GM23338 (cell line): ENCODE measurements at regions not wholly inside any gene's neighbourhood (a gene's known extent, or its start where the extent isn't known, plus 50 kb on each side); places are given as distances from the start of the nearest gene placed in this dataset.

ENCODE experiments used
- ATAC-seq: fragments of 200-7000 bp; cut with Tn5 transposase; 3 replicates; pipeline ENCODE4 v1.9.1; 2020
- DNase-seq: peaks from one replicate; pipeline ENCODE4 v3.0.0-alpha.2; 2015; ENCODE audit warnings: low spot score
- H2AFZ ChIP-seq: fragments of 200-600 bp; sonication (generic); 2 replicates; pipeline ENCODE4 v1.8.0; 2016; ENCODE audit warnings: antibody characterized with exemption, mild to moderate bottlenecking, moderate library complexity
- H3F3A ChIP-seq: fragments of 200-600 bp; sonication (generic); replicated peaks from 2 replicates; pipeline ENCODE4 v1.8.0; 2017; ENCODE audit warnings: antibody characterized with exemption, mixed run types, low read depth
- H3K27ac ChIP-seq: fragments of 200-600 bp; sonication (generic); 2 replicates; pipeline ENCODE4 v1.6.1; 2016; ENCODE audit warnings: low read depth
- H3K27me3 ChIP-seq: fragments of 200-600 bp; sonication (generic); 2 replicates; pipeline ENCODE4 v1.8.0; 2016; ENCODE audit warnings: mild to moderate bottlenecking, mixed run types, moderate library complexity; ENCODE audit not compliant: insufficient read depth
- H3K36me3 ChIP-seq: fragments of 200-600 bp; sonication (generic); 2 replicates; pipeline ENCODE4 v1.8.0; 2016; ENCODE audit warnings: mild to moderate bottlenecking; ENCODE audit not compliant: insufficient read depth
- H3K4me1 ChIP-seq: fragments of 200-600 bp; sonication (generic); 2 replicates; pipeline ENCODE4 v1.8.0; 2016; ENCODE audit warnings: mild to moderate bottlenecking, moderate library complexity; ENCODE audit not compliant: insufficient read depth
- H3K4me2 ChIP-seq: fragments of 200-600 bp; sonication (generic); 2 replicates; pipeline ENCODE4 v1.7.1; 2017; ENCODE audit warnings: mixed run types
- H3K4me3 ChIP-seq: fragments of 200-600 bp; sonication (generic); 2 replicates; pipeline ENCODE4 v1.6.1; 2016; ENCODE audit warnings: mixed run types
- H3K79me2 ChIP-seq: fragments of 200-600 bp; sonication (generic); replicated peaks from 2 replicates; pipeline ENCODE4 v1.8.0; 2017; ENCODE audit warnings: mild to moderate bottlenecking; ENCODE audit not compliant: insufficient read depth
- H3K9me2 ChIP-seq: fragments of 200-600 bp; sonication (generic); 2 replicates; pipeline ENCODE4 v1.8.0; 2017; ENCODE audit not compliant: insufficient read depth
- H4K20me1 ChIP-seq: fragments of 200-600 bp; sonication (generic); replicated peaks from 2 replicates; pipeline ENCODE4 v1.8.0; 2017; ENCODE audit warnings: mild to moderate bottlenecking; ENCODE audit not compliant: insufficient read depth
- H3K27ac Mint-ChIP-seq: 2 replicates; pipeline ENCODE4 v1.8.0; 2020; ENCODE audit warnings: inconsistent platforms, mild to moderate bottlenecking, moderate library complexity, mixed read lengths
- H3K27me3 Mint-ChIP-seq: 3 replicates; pipeline ENCODE4 v1.8.0; 2022; ENCODE audit warnings: low read depth, mild to moderate bottlenecking, moderate library complexity, mixed read lengths, inconsistent platforms; ENCODE audit not compliant: insufficient read depth, poor library complexity
- H3K36me3 Mint-ChIP-seq: 3 replicates; pipeline ENCODE4 v1.8.0; 2021; ENCODE audit warnings: low read depth, mild to moderate bottlenecking, inconsistent platforms, moderate library complexity, mixed read lengths
- H3K4me1 Mint-ChIP-seq: 3 replicates; pipeline ENCODE4 v1.8.0; 2020; ENCODE audit warnings: mild to moderate bottlenecking, inconsistent platforms, mixed read lengths
- H3K4me3 Mint-ChIP-seq: 3 replicates; pipeline ENCODE4 v1.8.0; 2021; ENCODE audit warnings: moderate library complexity, mild to moderate bottlenecking, inconsistent platforms, mixed read lengths
- H3K9me3 Mint-ChIP-seq: 3 replicates; pipeline ENCODE4 v1.8.0; 2020; ENCODE audit warnings: moderate library complexity, mild to moderate bottlenecking, inconsistent platforms, mixed read lengths
- ETS1 ChIP-seq: IDR thresholded peaks from 2 replicates; pipeline ENCODE4 v1.6.1; 2016; ENCODE audit warnings: antibody characterized with exemption
- EZH2phosphoT487 ChIP-seq: fragments of 200-600 bp; sonication (generic); IDR thresholded peaks from one replicate; pipeline ENCODE4 v1.8.1; 2018; ENCODE audit warnings: antibody characterized with exemption; ENCODE audit not compliant: unreplicated experiment
- JUNB ChIP-seq: IDR thresholded peaks from one replicate; pipeline ENCODE4 v1.6.1; 2016; ENCODE audit warnings: antibody characterized with exemption; ENCODE audit not compliant: unreplicated experiment
- REST ChIP-seq: IDR thresholded peaks from one replicate; pipeline ENCODE4 v1.6.1; 2018; ENCODE audit warnings: antibody characterized with exemption; ENCODE audit not compliant: unreplicated experiment
- ZNF114 ChIP-seq: fragments of 250-450 bp; sonication (Bioruptor Pico); IDR thresholded peaks from 2 replicates; pipeline ENCODE4 v1.5.0; 2020; ENCODE audit warnings: mild to moderate bottlenecking, moderate library complexity
- ZNF462 ChIP-seq: fragments of 250-450 bp; sonication (Bioruptor Pico); IDR thresholded peaks from 2 replicates; pipeline ENCODE4 v1.5.0; 2020; ENCODE audit warnings: mild to moderate bottlenecking, moderate library complexity

- TF ChIP-seq ZNF462 (no peak), EZH2phosphoT487 (no peak), ETS1 (no peak)
Measured at GRCh38 chr3:150072576-150072975, 101.9 kb upstream of the PFN2 start (continued).

- no peaks in the 10 kb centered on the region for H3K36me3 Mint-ChIP-seq
- no peaks in the 10 kb centered on the region for H3F3A ChIP-seq
- 0 out of 2 replicates have a peak, but pooled peaks cover 8% of the 10 kb centered on the region for H3K9me2 ChIP-seq
- no peak overlapping the region for H3K4me3 Mint-ChIP-seq
- no peaks in the 10 kb centered on the region for H3K36me3 ChIP-seq
- no peak overlapping the region for H3K4me3 ChIP-seq
- no peak overlapping the region for H2AFZ ChIP-seq
- H3K4me1 ChIP-seq = no peaks in the 10 kb centered on the region; the same call in 1 of the 2 replicates
- no peaks in the 10 kb centered on the region for H4K20me1 ChIP-seq
- no peaks in the 10 kb centered on the region for H3K79me2 ChIP-seq
- no peak overlapping the region for H3K27ac ChIP-seq
- peaks cover 8% of the 10 kb centered on the region for H3K4me1 Mint-ChIP-seq
- DNase-seq (no peak), ATAC-seq (no peak)
- H3K4me2 ChIP-seq = no peak overlapping the region
- no peak overlapping the region for H3K27ac Mint-ChIP-seq
- H3K27me3 ChIP-seq = no peaks in the 10 kb centered on the region
- no peaks in the 10 kb centered on the region for H3K9me3 Mint-ChIP-seq
- peaks cover 2% of the 10 kb centered on the region for H3K27me3 Mint-ChIP-seq
- TF ChIP-seq ZNF114 (CRISPR knock-in tag) = no peak
- no peak for TF ChIP-seq REST
- no peak for TF ChIP-seq ETS1
- TF ChIP-seq JUNB = no peak
Measured at GRCh38 chr3:150070271-150070670, 99.6 kb upstream of the PFN2 start.
